Panc1 (cell line): ENCODE measurements at regions not wholly inside any gene's neighbourhood (a gene's known extent, or its start where the extent isn't known, plus 50 kb on each side); places are given as distances from the start of the nearest gene placed in this dataset.

Source experiments
- ATAC-seq: fragments of 200-7000 bp; cut with Tn5 transposase; 2 replicates; pipeline ENCODE4 v1.9.1; 2020; ENCODE audit warnings: mild to moderate bottlenecking, moderate library complexity
- BruUV-seq: library from RNA; stranded (reverse); fragments of 400-500 nt; replicated peaks from 2 replicates; lab custom pipeline; 2021; lab: Mats Ljungman, UMichigan
- CTCF ChIA-PET: fragments of 300-600 bp; sonication (Branson Sonifier 250); formaldehyde crosslinking; loops from one replicate; lab custom pipeline; 2022; ENCODE audit warnings: antibody characterized with exemption; lab: Charles Lee
- POLR2A ChIA-PET: fragments of 300-600 bp; sonication (Branson Sonifier 250); formaldehyde crosslinking; loops from one replicate; lab custom pipeline; 2022; ENCODE audit warnings: antibody characterized with exemption; lab: Charles Lee
- DNase-seq: peaks from one replicate; pipeline ENCODE4 v3.0.0-alpha.2; 2010; ENCODE audit warnings: low read depth, low spot score
- H3K27ac ChIP-seq: 2 replicates; pipeline ENCODE4 v1.5.1; 2011; ENCODE audit warnings: mild to moderate bottlenecking, low read length, inconsistent platforms
- H3K27me3 ChIP-seq: fragments of 200-500 bp; sonication (Bioruptor generic); 2 replicates; pipeline ENCODE4 v1.6.0; 2014; ENCODE audit warnings: low read length, inconsistent platforms; ENCODE audit not compliant: control insufficient read depth, insufficient read depth
- H3K36me3 ChIP-seq: fragments of 200-500 bp; sonication (Bioruptor generic); 2 replicates; pipeline ENCODE4 v1.5.1; 2014; ENCODE audit warnings: inconsistent platforms, mild to moderate bottlenecking, low read length, moderate library complexity; ENCODE audit not compliant: control insufficient read depth, insufficient read depth
- H3K4me1 ChIP-seq: 2 replicates; pipeline ENCODE4 v1.5.1; 2011; ENCODE audit warnings: inconsistent platforms, mild to moderate bottlenecking, low read length, moderate library complexity; ENCODE audit not compliant: control insufficient read depth, insufficient read depth
- H3K4me3 ChIP-seq, 2 experiments: 2 replicates each; pipeline ENCODE4 v1.5.1; 2011 to 2012; ENCODE audit warnings: low read depth in 2 of 2, low read length in 2 of 2, mild to moderate bottlenecking in 2 of 2, inconsistent platforms in 1 of 2, moderate library complexity in 1 of 2
- H3K9me3 ChIP-seq: fragments of 200-500 bp; sonication (Bioruptor generic); 2 replicates; pipeline ENCODE4 v1.5.1; 2014; ENCODE audit warnings: low read depth, mild to moderate bottlenecking, inconsistent platforms, low read length, moderate library complexity; ENCODE audit not compliant: control insufficient read depth, insufficient read depth
- POLR2AphosphoS5 ChIP-seq: IDR thresholded peaks from 2 replicates; pipeline ENCODE4 v1.6.1; 2012; ENCODE audit warnings: mild to moderate bottlenecking, low read depth, low read length, moderate library complexity
- SIN3A ChIP-seq: IDR thresholded peaks from 2 replicates; pipeline ENCODE4 v1.6.1; 2012; ENCODE audit warnings: low read depth, mild to moderate bottlenecking, low read length, moderate library complexity, borderline replicate concordance; ENCODE audit not compliant: insufficient read depth
- TCF7L2 ChIP-seq: IDR thresholded peaks from 2 replicates; pipeline ENCODE4 v1.6.1; 2011; ENCODE audit warnings: mild to moderate bottlenecking, low read depth, low read length, inconsistent platforms
- in situ Hi-C: cut with HindIII; loops from 2 replicates; pipeline ENCODE4 v1.10.0; 2016; ENCODE audit warnings: low sequenced_read_pairs, low pct_unique_long_range_greater_than_20kb
- intact Hi-C: fragments of 100-400 bp; cut with micrococcal nuclease; formaldehyde crosslinking; loops from one replicate; pipeline ENCODE4 v1.10.0; 2022; ENCODE audit not compliant: unreplicated experiment
- TF ChIP-seq, protein P1 (sequence below), 2 experiments: IDR thresholded peaks; 2 replicates each; pipeline ENCODE4 v1.6.1; 2011 to 2012; ENCODE audit warnings: low read depth in 2 of 2, control low read depth in 1 of 2, low read length in 1 of 2, mild to moderate bottlenecking in 1 of 2, moderate library complexity in 1 of 2; ENCODE audit not compliant: insufficient read depth in 1 of 2
- TF ChIP-seq, protein P2 (sequence below): fragments of 450-650 bp; IDR thresholded peaks from 2 replicates; pipeline ENCODE4 v1.5.1; 2017; ENCODE audit warnings: mild to moderate bottlenecking

DNA sequence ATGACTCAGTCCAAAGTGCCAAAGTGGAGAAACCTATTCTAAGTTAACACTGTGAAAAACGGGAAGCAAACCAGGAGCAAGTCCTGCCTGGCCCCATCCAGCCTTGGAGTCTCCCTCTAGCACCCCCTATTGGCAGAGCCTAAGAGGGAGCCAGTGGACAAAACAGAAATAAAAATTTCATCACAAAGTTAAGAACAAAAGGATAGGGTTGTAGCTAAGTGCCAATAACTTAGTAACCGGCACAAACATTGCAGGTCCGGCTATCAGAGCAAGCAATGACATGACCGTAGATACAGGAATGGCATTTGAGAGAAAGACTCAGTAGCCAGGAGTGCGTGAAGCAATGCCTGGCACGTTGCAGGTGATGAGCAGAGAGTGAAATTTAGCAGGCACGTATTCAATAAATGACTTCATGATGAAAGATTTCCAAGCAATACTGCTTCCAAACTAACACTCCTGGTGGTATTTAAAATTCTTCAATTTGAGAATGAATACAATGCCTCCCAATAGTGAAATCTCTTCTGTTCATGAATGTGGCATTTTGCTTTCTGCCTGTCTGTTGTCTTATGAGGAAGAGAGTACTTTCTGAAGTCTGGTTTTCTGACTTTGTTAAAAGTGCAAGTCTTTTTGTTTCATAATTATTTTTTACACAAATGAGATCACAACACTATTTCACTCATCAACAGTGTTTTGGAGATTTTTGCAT, 391.0 kb downstream of the OMA1 start:
- ATAC-seq = no peak
- CTCF ChIA-PET = no interaction called here

DNA sequence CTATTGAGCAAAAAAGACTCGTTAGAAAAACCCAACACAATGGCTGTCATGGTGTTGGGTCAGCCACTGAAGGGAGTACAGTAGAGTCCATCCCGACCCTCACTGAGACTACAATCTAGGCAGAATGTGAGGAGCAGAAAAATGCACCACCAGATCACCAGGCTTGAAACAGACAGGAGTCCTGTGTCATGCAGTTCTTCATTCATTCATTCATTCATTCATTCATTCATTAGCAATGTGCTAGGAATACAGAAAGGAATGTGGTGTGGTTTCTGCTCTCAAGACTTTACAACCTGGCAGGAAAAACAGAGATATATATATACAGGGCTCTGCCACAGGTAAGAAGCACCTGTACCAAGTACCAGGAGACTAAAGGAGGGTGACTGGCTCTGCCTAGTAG, 392.3 kb downstream of the OMA1 start:
- POLR2A ChIA-PET = no interaction called here
- no peaks in the 10 kb centered on the region for H3K9me3 ChIP-seq
- no peak for TF ChIP-seq TCF7L2
- TF ChIP-seq, protein P1, sequence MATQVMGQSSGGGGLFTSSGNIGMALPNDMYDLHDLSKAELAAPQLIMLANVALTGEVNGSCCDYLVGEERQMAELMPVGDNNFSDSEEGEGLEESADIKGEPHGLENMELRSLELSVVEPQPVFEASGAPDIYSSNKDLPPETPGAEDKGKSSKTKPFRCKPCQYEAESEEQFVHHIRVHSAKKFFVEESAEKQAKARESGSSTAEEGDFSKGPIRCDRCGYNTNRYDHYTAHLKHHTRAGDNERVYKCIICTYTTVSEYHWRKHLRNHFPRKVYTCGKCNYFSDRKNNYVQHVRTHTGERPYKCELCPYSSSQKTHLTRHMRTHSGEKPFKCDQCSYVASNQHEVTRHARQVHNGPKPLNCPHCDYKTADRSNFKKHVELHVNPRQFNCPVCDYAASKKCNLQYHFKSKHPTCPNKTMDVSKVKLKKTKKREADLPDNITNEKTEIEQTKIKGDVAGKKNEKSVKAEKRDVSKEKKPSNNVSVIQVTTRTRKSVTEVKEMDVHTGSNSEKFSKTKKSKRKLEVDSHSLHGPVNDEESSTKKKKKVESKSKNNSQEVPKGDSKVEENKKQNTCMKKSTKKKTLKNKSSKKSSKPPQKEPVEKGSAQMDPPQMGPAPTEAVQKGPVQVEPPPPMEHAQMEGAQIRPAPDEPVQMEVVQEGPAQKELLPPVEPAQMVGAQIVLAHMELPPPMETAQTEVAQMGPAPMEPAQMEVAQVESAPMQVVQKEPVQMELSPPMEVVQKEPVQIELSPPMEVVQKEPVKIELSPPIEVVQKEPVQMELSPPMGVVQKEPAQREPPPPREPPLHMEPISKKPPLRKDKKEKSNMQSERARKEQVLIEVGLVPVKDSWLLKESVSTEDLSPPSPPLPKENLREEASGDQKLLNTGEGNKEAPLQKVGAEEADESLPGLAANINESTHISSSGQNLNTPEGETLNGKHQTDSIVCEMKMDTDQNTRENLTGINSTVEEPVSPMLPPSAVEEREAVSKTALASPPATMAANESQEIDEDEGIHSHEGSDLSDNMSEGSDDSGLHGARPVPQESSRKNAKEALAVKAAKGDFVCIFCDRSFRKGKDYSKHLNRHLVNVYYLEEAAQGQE (IDR thresholded peaks at IDR 0.05; ENCODE audit: insufficient read depth in 1 of 2, low read depth in 2 of 2, low read length in 1 of 2) = no peak
- no peak for TF ChIP-seq POLR2AphosphoS5
- no peak for TF ChIP-seq SIN3A
- TF ChIP-seq, protein P2, sequence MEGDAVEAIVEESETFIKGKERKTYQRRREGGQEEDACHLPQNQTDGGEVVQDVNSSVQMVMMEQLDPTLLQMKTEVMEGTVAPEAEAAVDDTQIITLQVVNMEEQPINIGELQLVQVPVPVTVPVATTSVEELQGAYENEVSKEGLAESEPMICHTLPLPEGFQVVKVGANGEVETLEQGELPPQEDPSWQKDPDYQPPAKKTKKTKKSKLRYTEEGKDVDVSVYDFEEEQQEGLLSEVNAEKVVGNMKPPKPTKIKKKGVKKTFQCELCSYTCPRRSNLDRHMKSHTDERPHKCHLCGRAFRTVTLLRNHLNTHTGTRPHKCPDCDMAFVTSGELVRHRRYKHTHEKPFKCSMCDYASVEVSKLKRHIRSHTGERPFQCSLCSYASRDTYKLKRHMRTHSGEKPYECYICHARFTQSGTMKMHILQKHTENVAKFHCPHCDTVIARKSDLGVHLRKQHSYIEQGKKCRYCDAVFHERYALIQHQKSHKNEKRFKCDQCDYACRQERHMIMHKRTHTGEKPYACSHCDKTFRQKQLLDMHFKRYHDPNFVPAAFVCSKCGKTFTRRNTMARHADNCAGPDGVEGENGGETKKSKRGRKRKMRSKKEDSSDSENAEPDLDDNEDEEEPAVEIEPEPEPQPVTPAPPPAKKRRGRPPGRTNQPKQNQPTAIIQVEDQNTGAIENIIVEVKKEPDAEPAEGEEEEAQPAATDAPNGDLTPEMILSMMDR = no peak
- in situ Hi-C loops = no loop called here
- no peaks in the 10 kb centered on the region for H3K27me3 ChIP-seq
- no peak overlapping the region for H3K4me3 ChIP-seq
- DNase-seq (no peak), ATAC-seq (no peak)
- H3K4me1 ChIP-seq = no peaks in the 10 kb centered on the region
- H3K36me3 ChIP-seq = no peaks in the 10 kb centered on the region
- BruUV-seq = no TSS peak
- CTCF ChIA-PET = no interaction called here
- H3K27ac ChIP-seq = no peak overlapping the region
- intact Hi-C loops = no loop called here

More for the DNA sequence above, 391.0 kb downstream of the OMA1 start:
- Histone ChIP-seq H3K9me3 (no peaks in the 10 kb centered on the region), H3K27ac (no peak overlapping the region), H3K4me1 (no peaks in the 10 kb centered on the region), H3K36me3 (no peaks in the 10 kb centered on the region), H3K27me3 (no peaks in the 10 kb centered on the region), H3K4me3 (no peak overlapping the region)
- no peak for DNase-seq
- POLR2A ChIA-PET = no interaction called here
- no TSS peak for BruUV-seq
- in situ Hi-C loops = no loop called here
- TF ChIP-seq TCF7L2 (no peak), SIN3A (no peak)
- TF ChIP-seq, protein P2 = peak; percentile 41
- TF ChIP-seq, protein P1 (IDR thresholded peaks at IDR 0.05; ENCODE audit: insufficient read depth in 1 of 2, low read depth in 2 of 2, low read length in 1 of 2) = no peak
- intact Hi-C loops = no loop called here
